A172 (cell line): ENCODE measurements at regions not wholly inside any gene's neighbourhood (a gene's known extent, or its start where the extent isn't known, plus 50 kb on each side); places are given as distances from the start of the nearest gene placed in this dataset.
"Not testable (repeated sequence)": the region's sequence is repeated elsewhere in the genome, so short reads cannot be mapped to it uniquely, and the experiment has no call there.

Experiments used
- DNase-seq: peaks from one replicate; pipeline ENCODE4 v3.0.0-alpha.2; 2015; ENCODE audit warnings: low spot score

DNA sequence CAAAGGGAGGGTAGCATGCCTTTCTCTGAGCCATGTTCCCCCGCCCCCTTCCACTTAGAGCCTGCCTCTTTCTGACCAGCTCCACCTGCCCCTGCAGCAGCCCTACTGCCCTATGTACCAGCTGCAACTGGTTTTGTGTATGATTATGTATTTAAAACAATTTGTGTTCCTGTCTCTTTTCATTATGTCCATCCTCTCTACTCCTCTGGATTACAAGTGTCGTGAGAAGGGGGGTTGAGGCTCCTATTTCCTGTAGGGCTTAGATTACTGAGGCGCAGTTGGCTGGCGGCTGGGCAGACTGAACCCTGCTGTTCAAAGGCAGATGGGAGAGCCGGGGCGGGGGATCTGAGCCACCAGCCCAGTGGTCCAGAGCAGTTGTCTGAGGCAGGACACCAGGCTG, 213.3 kb downstream of the KCNRG start:
- DNase-seq: no peak

DNA sequence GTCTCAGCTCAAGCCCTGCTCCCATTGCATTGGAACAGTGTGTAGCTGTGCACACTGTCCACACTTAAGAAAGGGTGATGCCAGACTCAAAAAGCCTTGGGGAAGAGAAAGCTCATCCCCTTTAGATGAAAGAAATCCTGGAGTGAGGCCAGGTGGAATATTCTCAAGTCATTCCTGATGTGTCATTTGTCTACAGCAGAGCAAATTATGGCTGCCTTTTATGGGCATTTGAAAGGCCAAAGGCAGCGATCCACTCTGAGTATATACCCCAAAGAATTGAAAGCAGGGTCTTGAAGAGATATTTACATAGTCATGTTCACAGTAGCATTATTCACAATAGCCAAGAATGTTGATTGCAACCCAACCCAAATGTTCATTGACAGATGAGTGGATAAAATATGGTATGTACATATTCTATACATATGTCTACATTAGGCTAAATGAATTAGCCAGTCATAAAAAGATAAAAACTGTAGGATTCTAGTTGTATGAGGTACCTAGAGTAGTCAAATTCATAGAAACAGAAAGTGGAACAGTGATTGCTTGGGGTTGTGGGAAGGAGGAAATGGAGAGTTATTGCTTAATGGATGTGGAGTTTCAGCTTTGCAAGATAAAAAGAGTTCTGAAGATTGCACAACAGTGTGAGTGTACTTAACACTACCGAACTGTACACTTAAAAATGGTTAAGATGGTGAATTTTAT, 214.9 kb downstream of the KCNRG start:
- DNase-seq: no peak

DNA sequence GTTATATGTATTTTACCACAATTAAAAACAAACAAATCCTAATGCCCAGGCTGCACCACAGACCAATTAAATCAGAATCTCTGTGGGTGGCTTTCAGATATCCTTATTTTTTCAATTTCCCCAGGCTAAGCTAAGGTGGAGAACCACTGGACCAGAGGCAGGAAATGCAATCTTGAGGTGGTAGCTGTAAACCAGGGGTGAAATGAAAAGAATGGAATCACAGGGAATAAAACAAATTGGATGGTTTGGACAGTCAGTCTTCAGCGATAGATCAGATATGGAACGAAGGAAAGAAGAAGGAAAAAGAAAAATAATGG, 215.4 kb downstream of the KCNRG start:
- DNase-seq: no peak

DNA sequence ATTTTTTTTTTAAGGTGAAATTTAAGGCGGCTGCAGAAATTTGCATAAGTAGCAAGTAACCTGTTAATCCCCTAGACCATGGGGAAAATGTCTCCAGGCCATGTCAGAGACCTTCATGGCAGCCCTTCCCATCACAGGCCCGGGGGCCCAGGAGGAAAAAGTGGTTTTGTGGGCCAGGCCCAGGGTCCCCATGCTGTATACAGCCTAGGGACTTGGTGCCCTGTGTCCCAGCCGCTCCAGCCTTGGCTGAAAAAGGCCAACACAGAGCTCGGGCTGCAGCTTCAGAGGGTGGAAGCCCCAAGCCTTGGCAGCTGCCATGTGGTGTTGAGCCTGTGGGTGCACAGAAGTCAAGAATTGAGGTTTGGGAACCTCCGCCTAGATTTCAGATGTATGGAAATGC, 218.3 kb downstream of the KCNRG start:
- not testable (repeated sequence) for DNase-seq

DNA sequence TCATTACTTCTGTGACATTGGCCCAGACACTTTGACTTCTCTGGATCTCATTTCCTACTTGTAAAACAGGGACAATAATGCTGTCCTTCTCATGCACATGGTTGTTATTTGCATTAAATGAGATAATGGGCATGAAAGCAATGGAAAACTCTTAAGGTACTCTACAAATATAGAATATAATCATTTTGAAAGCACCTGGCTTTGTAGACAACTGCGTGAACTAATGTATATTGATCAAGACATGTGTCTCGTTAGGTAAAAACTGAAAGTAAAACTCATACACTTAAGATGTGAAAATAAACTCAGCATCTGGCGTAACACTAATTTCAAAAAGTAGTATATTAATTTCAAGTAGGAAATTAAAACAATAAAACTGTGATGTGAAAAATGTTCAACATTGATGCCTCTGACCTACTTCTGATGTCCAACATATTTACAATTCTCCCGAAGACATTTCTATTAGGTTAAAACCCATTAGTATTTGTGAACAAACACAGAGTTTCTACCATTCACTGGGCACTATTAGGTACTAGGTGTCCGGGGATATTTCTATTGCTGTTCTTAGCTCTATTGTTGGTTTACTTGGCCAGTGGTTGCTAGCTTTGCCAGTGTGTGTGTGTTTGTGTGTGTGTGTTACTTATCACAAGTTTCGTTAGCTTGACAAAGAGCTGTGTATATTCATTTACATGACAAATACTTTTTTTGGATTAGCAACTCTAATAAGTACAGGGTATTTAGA, 220.5 kb downstream of the KCNRG start:
- DNase-seq: no peak

DNA sequence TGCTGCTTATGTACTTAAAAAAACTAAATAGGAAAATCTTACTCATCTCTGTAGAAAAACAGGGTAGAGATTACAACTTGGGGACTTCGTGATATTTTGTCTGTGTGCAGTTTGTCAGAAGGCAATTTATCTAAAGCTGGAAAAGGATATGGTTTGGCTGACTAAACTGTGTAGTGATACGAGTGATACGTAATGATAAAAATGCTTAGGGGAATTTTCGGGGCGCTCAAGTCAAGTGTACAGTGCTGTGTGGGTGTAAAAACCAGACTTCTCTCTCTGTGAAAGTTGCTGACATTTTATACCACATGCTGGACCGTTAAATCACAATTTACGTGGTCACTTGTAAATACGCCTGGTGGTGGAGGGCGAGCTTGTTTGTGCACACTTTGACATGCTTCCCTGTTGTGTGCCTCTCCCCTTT, 221.7 kb downstream of the KCNRG start:
- DNase-seq: no peak

DNA sequence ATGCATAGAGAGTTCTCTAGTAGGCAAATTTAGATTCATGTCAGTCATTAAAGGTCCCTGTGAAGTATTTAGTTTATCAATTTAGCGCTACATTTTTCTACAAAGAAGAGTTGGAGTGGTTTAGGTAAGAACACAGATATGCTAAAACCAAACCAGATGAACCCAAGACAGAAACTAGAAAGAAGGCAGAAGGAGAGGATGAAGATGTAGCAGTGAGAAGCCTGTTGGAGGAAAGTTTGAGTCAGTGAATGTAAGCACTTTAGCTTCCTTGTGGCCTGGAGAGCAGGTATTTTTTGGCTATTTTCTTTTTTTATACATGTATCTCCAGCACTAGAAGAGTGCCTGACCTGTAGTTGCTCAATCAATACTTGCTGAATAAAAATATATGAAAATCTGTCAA, 223.7 kb downstream of the KCNRG start:
- DNase-seq: no peak

DNA sequence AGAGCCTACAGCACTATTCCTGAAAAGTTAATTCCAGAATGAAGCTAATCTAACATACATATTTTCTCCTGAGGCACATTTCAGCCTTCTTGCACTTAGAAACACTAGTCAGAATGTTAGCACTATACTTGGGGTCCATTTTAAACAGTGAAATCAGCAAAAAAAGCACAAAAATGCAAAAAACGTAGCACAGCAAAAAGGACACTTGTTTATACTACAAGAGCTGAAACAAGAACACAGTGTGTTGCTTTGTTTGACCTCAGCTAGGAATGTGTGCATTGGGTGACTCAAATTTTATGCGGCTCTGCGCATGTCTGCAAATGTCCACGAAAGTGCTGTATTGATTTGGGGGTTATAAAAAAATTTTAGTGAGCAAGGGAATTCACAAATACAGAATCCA, 226.2 kb downstream of the KCNRG start:
- no peak for DNase-seq

DNA sequence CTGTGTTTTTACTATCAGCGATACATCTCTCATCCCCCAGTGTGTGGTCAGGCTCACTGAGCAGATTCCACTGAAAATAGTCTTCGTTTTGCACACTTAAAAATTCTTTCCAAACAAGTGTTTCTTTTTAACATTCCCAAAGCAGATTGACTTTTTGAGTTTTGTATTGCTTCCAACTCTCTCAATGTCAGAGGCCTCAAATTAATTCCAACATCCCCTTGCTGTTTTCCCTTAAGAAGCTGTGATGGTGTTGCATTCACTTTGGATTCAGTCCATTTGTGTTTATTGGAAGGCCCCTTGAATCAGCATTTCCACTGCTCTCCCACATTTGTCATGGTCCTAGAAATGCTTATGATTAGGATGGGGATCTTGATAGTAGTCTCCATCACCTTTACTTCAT, 228.7 kb downstream of the KCNRG start:
- DNase-seq: no peak

DNA sequence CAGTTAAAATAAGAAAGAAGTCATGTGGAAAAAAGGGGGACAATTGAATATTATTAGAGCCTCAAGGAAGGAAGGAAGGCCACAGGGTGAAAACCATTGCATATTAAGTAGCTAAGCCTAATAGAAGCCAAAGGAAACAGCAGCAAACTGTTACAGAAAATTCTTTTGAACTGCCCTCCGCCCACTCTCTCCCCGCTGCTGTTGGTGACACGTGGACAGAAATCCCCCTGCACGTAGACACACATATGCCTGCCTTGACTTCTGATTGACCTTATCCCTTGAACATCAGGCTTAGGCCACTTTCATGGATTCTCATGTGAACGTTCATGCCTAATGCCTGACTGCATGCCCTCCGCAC, 229.1 kb downstream of the KCNRG start:
- no peak for DNase-seq

DNA sequence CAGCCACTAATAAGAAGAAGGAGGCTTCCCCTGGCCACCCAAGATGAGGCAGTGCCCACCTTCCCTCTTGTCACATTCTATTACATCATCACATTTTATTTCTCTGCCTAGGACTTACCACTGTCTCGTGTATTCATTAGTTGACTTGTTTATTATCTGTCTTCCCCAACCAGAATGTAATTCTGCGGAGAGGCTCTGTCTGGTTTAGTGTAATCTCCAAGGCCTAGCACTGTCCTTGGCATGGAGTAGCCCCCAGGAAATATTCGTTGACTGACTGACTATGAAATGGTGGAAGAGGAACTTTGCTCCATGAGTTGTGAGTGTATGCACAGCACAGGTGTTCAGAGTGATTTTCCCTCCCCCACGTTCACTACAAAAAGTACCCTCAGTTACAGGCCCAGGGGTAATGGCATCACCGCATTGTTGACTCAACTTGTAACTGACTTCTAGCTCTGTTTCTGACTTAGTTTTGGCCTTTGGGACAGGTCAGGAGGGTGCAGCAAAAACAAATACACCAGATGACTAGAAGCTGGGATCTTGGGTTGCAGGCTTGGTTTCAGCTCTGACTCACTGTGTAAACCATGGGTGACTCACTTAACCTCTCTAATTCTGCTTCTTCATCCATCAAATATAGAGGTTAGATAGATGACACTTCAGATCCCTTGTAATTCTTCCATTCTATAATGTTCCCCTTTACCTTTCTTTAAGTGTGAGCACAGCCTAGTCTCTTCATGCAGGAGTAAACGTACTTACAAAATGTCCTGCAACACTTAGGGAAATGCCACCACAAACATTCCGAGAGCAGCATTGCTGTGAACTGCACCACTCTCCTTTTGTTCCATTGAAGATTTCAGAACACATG, 229.7 kb downstream of the KCNRG start:
- DNase-seq: peak; percentile 95

DNA sequence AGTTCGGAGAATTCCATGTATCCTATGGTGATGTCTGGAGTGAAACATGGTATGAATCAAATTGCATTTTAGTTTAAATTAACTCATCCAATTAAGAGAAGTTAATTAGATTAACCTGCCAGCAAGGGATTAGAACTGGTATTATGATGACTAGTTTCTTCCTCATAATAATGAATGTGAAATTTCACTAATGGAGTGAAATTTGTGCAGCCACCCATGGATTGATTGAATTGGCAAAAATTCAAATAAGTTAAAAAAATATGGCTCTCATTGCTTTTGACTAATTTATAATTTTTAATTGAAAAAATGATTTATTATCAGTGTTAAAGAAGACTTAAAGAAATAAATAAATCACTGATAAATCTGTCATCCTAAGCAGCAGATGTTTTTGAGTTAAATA, 232.0 kb downstream of the KCNRG start:
- DNase-seq: no peak

DNA sequence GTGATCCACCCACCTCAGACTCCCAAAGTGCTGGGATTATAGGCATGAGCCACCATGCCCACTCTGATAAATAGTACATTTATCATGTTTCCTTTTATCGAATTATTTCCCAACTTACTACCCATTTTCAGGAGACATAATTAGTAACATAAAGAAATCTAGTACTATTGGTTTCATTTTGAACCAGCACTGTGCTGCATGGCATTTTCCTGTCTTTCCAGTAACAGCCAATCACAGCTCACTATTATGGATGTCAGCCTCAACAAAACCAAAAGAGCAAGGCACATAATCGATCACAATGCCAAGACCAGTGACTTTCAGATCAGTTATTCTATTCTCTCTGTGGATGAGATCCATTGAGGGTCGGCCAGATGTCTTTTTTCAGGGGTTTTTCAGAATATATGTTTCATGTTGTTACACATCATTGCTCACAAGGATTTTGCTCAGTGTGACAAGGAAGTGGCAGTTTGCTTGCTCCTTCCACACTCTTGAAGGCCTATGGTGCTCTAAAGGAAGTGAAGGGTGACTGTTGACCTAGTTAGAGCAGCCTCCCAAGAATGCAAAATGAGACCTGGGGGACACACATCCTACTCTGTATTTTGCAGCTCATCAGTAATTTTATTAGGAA, 233.4 kb downstream of the KCNRG start:
- no peak for DNase-seq

DNA sequence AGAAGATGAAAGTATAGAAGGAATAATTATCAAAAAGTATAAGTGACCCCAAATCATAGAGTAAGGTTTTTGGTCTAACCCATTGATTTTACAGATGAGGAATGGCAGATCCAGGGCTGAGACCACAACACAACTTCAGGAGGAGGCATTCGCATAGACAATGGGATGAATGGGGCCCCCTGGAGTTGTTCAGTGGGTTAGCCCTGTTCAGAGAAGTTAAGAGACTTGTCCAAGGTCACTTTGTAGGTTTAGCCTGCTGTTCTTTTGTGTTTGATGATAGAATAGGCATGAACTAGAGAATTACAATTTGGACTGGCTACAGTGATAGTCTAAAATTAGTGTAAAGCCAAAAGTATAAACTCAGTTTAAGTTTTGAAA, 233.9 kb downstream of the KCNRG start:
- no peak for DNase-seq

DNA sequence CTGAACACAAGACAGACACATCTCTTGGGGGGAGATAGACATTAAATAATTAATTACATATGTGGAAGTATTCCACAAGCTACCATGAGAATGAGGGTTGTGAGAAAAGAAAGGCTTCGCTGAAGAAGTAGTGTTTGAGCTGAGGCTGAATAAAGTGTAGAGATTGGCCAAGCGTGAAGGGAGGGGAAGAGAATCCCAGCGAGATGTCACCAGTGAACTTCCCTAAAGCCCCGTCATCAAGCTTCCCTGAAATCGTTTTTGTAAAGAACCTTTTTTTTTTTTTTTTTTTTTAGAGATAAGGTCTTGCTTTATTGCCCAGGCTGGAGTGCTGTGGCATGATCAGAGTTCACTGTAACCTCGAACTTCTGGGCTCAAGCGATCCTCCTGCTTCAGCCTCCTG, 235.2 kb downstream of the KCNRG start:
- DNase-seq: no peak

DNA sequence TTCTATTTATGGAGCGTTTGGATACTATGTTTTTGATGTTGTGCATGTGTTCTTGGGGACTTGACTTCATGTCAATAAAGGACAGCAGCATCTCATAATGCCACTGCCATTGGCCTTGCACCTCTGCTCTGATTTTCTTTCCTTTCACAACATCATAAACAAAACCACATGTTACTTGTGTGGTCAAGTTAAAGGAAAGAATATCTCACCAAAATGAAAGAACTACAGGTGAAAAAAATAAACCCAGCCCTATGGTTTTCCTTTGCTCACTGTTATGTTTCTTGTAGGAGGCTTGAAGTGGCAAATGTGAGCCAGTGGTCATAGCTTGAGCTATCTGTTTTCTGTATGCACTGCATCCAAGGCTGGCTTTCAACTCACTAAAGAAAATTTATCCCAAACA, 240.4 kb downstream of the KCNRG start:
- no peak for DNase-seq

DNA sequence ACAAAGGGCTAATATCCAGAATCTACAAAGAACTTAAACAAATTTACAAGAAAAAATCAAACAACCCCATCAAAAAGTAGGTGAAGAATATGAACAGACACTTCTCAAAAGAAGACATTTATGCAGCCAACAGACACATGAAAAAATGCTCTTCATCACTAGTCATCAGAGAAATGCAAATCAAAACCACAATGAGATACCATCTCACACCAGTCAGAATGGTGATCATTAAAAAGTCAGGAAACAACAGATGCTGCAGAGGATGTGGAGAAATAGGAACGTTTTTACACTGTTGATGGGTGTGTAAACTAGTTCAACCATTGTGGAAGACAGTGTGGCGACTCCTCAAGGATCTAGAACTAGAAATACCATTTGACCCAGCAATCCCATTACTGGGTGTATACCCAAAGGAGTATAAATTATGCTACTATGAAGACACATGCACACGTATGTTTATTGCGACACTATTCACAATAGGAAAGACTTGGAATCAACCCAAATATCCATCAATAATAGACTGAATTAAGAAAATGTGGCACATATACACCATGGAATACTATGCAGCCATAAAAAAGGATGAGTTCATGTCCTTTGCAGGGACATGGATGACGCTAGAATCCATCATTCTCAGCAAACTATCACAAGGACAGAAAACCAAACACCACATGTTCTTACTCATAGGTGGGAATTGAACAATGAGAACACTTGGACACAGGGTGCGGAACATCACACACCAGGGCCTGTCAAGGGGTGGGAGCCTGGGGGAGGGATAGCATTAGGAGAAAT, 241.5 kb downstream of the KCNRG start:
- not testable (repeated sequence) for DNase-seq

DNA sequence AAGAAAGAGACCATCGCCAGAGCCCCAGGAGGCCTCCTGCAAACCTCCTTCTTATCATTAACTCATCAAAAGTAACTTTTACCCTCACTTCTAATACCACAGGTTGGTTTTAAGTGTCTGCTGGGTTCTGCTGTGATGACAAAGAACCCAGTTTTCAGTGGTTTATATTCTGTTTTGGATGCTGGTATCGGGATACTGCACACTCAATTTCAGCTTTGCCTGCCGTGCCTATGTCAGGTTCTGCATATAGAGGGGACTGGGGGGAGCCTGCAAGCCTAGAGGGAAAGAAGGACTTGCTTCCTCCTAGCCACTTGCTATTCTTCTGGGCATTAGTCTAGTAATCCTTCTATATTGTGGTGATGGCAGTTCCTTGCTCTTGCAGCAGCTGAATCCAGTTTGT, 242.4 kb downstream of the KCNRG start:
- no peak for DNase-seq

DNA sequence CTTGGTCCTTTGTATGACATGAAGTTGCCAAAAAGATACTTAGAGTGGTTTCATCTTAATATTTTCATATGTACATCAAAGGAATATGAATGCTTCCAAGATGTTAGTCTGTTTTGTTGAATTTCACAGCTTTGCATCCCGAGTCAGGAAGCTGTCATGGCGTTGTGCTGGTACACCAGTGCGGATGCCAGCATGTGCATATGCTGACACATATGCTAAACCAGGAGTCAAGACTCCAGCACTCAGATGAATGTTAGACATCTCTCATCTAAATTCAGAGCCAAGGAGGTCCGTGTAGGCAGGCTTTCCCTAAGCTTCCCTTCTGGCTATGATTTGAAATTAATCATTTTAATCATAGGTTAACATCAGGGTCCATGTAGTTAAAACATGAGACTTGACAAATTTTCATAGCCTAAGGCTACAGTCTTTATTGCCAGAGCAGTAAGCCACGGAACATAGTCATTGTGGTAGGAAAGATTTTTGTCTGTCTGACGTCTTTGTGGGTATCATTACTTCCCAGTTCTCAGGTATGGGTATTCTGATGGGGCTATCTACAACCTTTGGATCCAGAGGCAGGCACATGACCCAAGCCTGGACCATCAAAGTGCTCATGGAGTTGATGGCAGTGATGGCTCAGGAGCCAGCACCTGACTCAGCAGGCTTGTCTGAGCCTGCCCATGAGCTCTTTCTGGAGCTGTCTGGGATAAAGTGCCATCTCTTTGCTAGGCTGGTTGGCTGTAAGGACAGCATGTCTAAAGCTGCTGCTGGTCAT, 246.1 kb downstream of the KCNRG start:
- DNase-seq: no peak

DNA sequence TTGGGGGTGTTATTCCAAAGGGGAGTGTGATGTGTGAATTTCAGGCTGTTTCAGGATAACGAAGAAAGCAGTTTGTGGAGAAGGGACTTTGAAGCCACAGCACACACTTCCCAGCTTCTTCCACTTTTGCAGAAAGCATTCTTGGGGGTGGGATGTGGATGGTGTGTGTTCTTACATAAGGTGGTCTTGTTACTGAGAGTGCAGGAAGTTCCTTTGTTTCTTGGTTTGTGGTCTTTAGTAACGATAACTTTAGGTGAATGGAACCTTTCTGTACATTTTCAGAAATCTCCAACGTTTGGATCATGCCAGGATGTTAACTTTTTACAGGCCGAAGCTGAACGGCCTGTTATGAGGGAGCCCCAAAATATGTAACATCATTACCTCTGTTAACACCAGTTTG, 251.8 kb downstream of the KCNRG start:
- no peak for DNase-seq

DNA sequence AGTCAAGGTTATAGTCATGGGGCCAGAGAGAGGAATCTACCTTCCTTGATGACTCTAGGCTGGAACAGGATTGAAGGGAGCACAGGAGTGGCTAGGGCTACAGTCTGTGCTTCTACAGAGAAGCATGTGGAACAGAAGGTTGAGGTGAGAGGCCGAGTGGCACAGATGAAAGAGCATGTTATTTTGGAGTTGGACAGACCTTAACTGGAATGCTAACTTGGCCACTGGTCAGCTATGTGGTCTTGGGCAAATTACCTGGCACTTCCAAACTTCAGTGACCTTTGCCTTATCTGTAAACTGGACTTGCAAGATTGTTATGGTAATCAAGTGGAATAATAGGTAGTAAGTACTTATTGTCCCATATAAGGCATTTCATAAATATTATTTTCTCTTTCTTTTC, 252.7 kb downstream of the KCNRG start:
- no peak for DNase-seq
